B cell (primary cell): ENCODE measurements at regions not wholly inside any gene's neighbourhood (a gene's known extent, or its start where the extent isn't known, plus 50 kb on each side); places are given as distances from the start of the nearest gene placed in this dataset.

Experiments used
- ATAC-seq: fragments of 200-7000 bp; cut with Tn5 transposase; one replicate; pipeline ENCODE4 v1.10.0; 2021; ENCODE audit warnings: low read depth, mild to moderate bottlenecking, moderate number of reproducible peaks, moderate library complexity
- CTCF ChIA-PET: fragments of 350-600 bp; sonication (Branson Sonifier 250); formaldehyde crosslinking; loops from one replicate; lab custom pipeline; 2021; ENCODE audit warnings: antibody characterized with exemption, inconsistent platforms; lab: Charles Lee
- POLR2A ChIA-PET: fragments of 350-600 bp; sonication (Branson Sonifier 250); formaldehyde crosslinking; loops from one replicate; lab custom pipeline; 2021; ENCODE audit warnings: antibody characterized with exemption; lab: Charles Lee
- DNase-seq: peaks from one replicate; pipeline ENCODE4 v3.0.0; 2013
- H2AFZ ChIP-seq: 2 replicates; pipeline ENCODE4 v1.6.1; 2012; ENCODE audit warnings: mild to moderate bottlenecking, low read depth, low read length; ENCODE audit not compliant: insufficient read depth, poor library complexity, severe bottlenecking
- H3K27ac ChIP-seq, 2 donors: 1 replicate in 1 of 2; 2 replicates in 1 of 2; pipeline ENCODE4 v1.5.1; 2012 to 2013; ENCODE audit warnings: low read length in 2 of 2, mild to moderate bottlenecking in 2 of 2, moderate library complexity in 1 of 2
- H3K27me3 ChIP-seq, 4 experiments: fragments of 200-600 bp in 1 of 4; sonication (generic) in 1 of 4; replicated peaks in 1 of 4; 1 replicate in 2 of 4; 2 replicates in 2 of 4; pipeline versions ENCODE4 v1.6.1 to v1.7.0; 2013 to 2016; ENCODE audit warnings: low read length in 3 of 4, mild to moderate bottlenecking in 2 of 4, mixed read lengths in 1 of 4, moderate library complexity in 1 of 4; ENCODE audit not compliant: insufficient read depth in 4 of 4, control insufficient read depth in 3 of 4; ENCODE audit errors: control extremely low read depth in 1 of 4
- H3K36me3 ChIP-seq, 2 experiments: replicated peaks in 1 of 2; 1 replicate in 1 of 2; 2 replicates in 1 of 2; pipeline versions ENCODE4 v1.6.1 to v1.7.1; 2013; ENCODE audit warnings: low read length in 1 of 2; ENCODE audit not compliant: insufficient read depth in 2 of 2, control insufficient read depth in 1 of 2; ENCODE audit errors: control extremely low read depth in 1 of 2, extremely low read depth in 1 of 2
- H3K4me1 ChIP-seq, 2 donors: fragments of 200-600 bp in 1 of 2; sonication (generic) in 1 of 2; 1 replicate in 1 of 2; 2 replicates in 1 of 2; pipeline versions ENCODE4 v1.5.1 to v1.6.1; 2013 to 2017; ENCODE audit warnings: low read length in 2 of 2; ENCODE audit not compliant: control insufficient read depth in 2 of 2, insufficient read depth in 2 of 2
- H3K4me2 ChIP-seq: replicated peaks from 2 replicates; pipeline ENCODE3; 2012; ENCODE audit warnings: mild to moderate bottlenecking, low read depth, low read length; ENCODE audit not compliant: poor library complexity, severe bottlenecking
- H3K4me3 ChIP-seq, 5 experiments: fragments of 200-600 bp in 1 of 5; sonication (generic) in 1 of 5; 1 replicate in 3 of 5; 2 replicates in 2 of 5; pipeline versions ENCODE4 v1.5.1 to v1.7.0; 2011 to 2016; ENCODE audit warnings: low read length in 4 of 5, mild to moderate bottlenecking in 4 of 5, low read depth in 2 of 5, control low read depth in 1 of 5, moderate library complexity in 1 of 5; ENCODE audit not compliant: insufficient read depth in 1 of 5; ENCODE audit errors: control extremely low read depth in 1 of 5, extremely low read depth in 1 of 5
- H3K79me2 ChIP-seq: fragments of 200-600 bp; sonication (generic); one replicate; pipeline ENCODE4 v1.6.0; 2016; ENCODE audit warnings: low read length; ENCODE audit not compliant: control insufficient read depth, insufficient read depth
- H3K9ac ChIP-seq: fragments of 200-600 bp; sonication (generic); 2 replicates; pipeline ENCODE4 v1.6.1; 2017; ENCODE audit warnings: mild to moderate bottlenecking, low read length, moderate library complexity
- H3K9me3 ChIP-seq, 3 donors: one replicate each; pipeline versions ENCODE4 v1.6.1 to v1.7.1; 2013; ENCODE audit warnings: low read length in 2 of 3; ENCODE audit not compliant: control insufficient read depth in 2 of 3, insufficient read depth in 1 of 3; ENCODE audit errors: control extremely low read depth in 1 of 3
- H4K20me1 ChIP-seq: 2 replicates; pipeline ENCODE4 v1.6.0; 2012; ENCODE audit warnings: mild to moderate bottlenecking, low read length; ENCODE audit not compliant: insufficient read depth, control insufficient read depth, poor library complexity, severe bottlenecking
- H3K27ac Mint-ChIP-seq: one replicate; pipeline ENCODE4 v1.8.0; 2021; ENCODE audit warnings: mixed read lengths
- H3K27me3 Mint-ChIP-seq: one replicate; pipeline ENCODE4 v1.8.0; 2021; ENCODE audit warnings: mixed read lengths
- H3K4me1 Mint-ChIP-seq: one replicate; pipeline ENCODE4 v1.8.0; 2021; ENCODE audit warnings: mixed read lengths
- H3K4me3 Mint-ChIP-seq: one replicate; pipeline ENCODE4 v1.8.0; 2021; ENCODE audit warnings: mixed read lengths
- H3K9me3 Mint-ChIP-seq: one replicate; pipeline ENCODE4 v1.8.0; 2022; ENCODE audit warnings: mixed read lengths; ENCODE audit not compliant: insufficient read depth
- EZH2 ChIP-seq: IDR thresholded peaks from 2 replicates; pipeline ENCODE4 v1.6.1; 2012; ENCODE audit warnings: borderline replicate concordance, low read depth, mild to moderate bottlenecking, moderate library complexity, low read length; ENCODE audit not compliant: insufficient read depth, poor library complexity, severe bottlenecking
- WGBS: methylation state at CpG from one replicate; pipeline ENCODE4 v1.1.5; 2013; ENCODE audit warnings: missing lambda C conversion rate; ENCODE audit not compliant: insufficient coverage; 5-methylcytosine and 5-hydroxymethylcytosine counted together
- intact Hi-C: fragments of 100-400 bp; cut with micrococcal nuclease; formaldehyde crosslinking; loops from one replicate; pipeline ENCODE4 v1.10.0; 2022
- TF ChIP-seq, protein P1 (sequence below): fragments of 200-600 bp; IDR thresholded peaks from one replicate; pipeline ENCODE4 v1.8.0; 2022; ENCODE audit warnings: antibody characterized with exemption, mild to moderate bottlenecking

DNA sequence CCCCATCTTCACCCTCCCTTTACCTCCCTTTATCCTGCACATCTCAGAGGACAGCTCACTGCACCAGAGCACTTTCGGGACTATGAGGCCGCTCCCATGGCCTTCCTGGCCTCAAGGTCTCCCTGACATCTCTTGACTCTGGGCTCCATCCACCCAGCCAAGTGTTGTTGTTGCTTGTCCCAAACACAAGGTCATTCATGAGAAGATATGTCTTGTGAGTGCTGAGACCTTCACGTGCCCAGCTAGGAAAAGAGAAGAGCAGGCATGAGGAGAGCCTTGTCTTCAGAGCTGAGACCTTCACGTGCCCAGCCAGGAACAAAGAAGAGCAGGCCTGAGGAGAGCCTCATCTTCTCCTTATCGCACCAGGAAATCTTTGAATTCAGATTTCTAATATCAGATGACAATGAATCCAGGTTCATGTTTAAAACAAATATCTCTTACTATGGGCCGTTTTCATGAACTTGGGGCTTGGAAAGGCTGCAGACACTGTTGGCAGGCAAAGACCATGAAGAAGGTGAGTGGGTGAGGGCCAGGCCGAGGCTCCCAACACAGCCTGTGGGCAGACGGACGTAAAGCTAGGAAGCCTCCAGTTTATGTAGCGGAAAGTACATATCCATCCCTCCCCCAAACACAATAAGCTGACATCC is 256.1 kb downstream of the NDUFA10 start:
- Mint-ChIP-seq H3K27ac (no peak overlapping the region), H3K4me3 (no peak overlapping the region), H3K4me1 (no peaks in the 10 kb centered on the region), H3K9me3 (no peaks in the 10 kb centered on the region), H3K27me3 (peaks cover 14% of the 10 kb centered on the region)
- H3K79me2 ChIP-seq: no peaks in the 10 kb centered on the region
- POLR2A ChIA-PET: no interaction called here
- H3K27ac ChIP-seq: no peak overlapping the region
- CTCF ChIA-PET: no interaction called here
- no peak overlapping the region for H3K9ac ChIP-seq
- ATAC-seq (no peak), DNase-seq (no peak)
- TF ChIP-seq EZH2: no peak
- TF ChIP-seq, protein P1, sequence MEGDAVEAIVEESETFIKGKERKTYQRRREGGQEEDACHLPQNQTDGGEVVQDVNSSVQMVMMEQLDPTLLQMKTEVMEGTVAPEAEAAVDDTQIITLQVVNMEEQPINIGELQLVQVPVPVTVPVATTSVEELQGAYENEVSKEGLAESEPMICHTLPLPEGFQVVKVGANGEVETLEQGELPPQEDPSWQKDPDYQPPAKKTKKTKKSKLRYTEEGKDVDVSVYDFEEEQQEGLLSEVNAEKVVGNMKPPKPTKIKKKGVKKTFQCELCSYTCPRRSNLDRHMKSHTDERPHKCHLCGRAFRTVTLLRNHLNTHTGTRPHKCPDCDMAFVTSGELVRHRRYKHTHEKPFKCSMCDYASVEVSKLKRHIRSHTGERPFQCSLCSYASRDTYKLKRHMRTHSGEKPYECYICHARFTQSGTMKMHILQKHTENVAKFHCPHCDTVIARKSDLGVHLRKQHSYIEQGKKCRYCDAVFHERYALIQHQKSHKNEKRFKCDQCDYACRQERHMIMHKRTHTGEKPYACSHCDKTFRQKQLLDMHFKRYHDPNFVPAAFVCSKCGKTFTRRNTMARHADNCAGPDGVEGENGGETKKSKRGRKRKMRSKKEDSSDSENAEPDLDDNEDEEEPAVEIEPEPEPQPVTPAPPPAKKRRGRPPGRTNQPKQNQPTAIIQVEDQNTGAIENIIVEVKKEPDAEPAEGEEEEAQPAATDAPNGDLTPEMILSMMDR: no peak
- no peaks in the 10 kb centered on the region for H3K36me3 ChIP-seq
- H3K4me3 ChIP-seq: no peak overlapping the region
- no peaks in the 10 kb centered on the region for H3K4me1 ChIP-seq
- WGBS: 51% methylated on average over 8 of the region's 10 CpGs
- no peak overlapping the region for H2AFZ ChIP-seq
- no peaks in the 10 kb centered on the region for H4K20me1 ChIP-seq
- H3K9me3 ChIP-seq: peaks cover 0 to 20% (median 7%) of the 10 kb centered on the region in 3 donors
- intact Hi-C loops: no loop called here
- H3K27me3 ChIP-seq: peaks cover 0 to 2% (median 0%) of the 10 kb centered on the region in 4 experiments
- H3K4me2 ChIP-seq: no peak overlapping the region

DNA sequence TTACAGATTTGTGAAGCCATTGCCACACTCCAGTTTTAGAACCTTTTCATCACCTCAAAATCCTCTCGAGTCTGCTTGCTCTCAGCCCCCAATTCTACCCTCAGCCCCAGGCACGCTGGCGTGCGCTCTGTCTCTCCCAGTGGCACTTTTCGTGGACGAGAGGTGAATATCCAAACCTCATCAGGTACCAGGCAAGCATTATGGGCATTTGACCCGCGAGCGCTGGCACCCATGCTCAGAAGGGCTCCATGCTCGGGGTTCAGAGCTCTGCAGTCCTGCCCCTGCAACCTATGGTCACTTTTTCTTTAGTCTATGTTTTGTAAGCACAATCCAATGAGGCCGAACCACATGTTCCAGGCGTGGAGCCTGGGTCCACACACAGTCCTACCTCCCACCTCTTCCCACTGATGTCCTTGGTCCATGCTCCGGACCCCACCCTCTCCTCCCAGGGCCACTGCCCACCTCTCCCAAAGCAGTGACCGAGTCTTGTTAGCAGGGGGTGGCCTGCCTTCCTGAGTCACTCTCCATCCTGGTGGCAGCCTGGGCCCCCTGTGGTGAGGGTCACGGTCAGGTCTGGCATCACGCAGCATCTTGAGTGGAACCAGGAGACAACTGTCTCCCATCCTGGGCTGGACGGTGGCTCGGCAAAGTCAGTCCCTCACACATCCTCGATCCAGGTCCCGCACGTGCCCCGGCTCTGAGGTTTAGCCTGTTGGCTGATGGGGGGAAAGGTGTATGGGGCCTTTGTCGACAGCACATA is 256.9 kb downstream of the NDUFA10 start:
- DNase-seq (no peak), ATAC-seq (no peak)
- WGBS: 95% methylated on average over 22 of the region's 23 CpGs
- Mint-ChIP-seq H3K4me1 (no peaks in the 10 kb centered on the region), H3K4me3 (no peak overlapping the region), H3K27ac (no peak overlapping the region), H3K9me3 (no peaks in the 10 kb centered on the region), H3K27me3 (peaks cover 10% of the 10 kb centered on the region)
- Histone ChIP-seq H2AFZ (no peak overlapping the region), H3K79me2 (no peaks in the 10 kb centered on the region), H3K36me3 (no peaks in the 10 kb centered on the region), H3K9ac (no peak overlapping the region), H3K27ac (no peak overlapping the region), H3K4me1 (no peaks in the 10 kb centered on the region), H4K20me1 (no peaks in the 10 kb centered on the region), H3K9me3 (peaks cover 0 to 17% (median 7%) of the 10 kb centered on the region in 3 donors), H3K27me3 (peaks cover 0 to 2% (median 0%) of the 10 kb centered on the region in 4 experiments), H3K4me3 (no peak overlapping the region), H3K4me2 (no peak overlapping the region)
- ChIA-PET CTCF (no interaction called here), POLR2A (no interaction called here)
- TF ChIP-seq, protein P1: no peak
- TF ChIP-seq EZH2: no peak
- intact Hi-C loops: no loop called here
